Lower leg skin (tissue), 3 donors: ENCODE measurements at regions not wholly inside any gene's neighbourhood (a gene's known extent, or its start where the extent isn't known, plus 50 kb on each side); places are given as distances from the start of the nearest gene placed in this dataset.

Experiments used
- CTCF ChIP-seq, 3 donors: fragments of 450-650 bp; IDR thresholded peaks; one replicate each; pipeline ENCODE4 v1.5.1; 2016; ENCODE audit warnings: antibody characterized with exemption in 3 of 3, mild to moderate bottlenecking in 3 of 3, moderate library complexity in 2 of 3
- POLR2A ChIP-seq, 2 donors: fragments of 450-650 bp; IDR thresholded peaks; one replicate each; pipeline ENCODE4 v1.6.1; 2016 to 2017; ENCODE audit warnings: antibody characterized with exemption in 2 of 2, mild to moderate bottlenecking in 1 of 2, moderate library complexity in 1 of 2

- TF ChIP-seq POLR2A (IDR thresholded peaks at IDR 0.05) (no peak), CTCF (IDR thresholded peaks at IDR 0.05) (no peak)
Observed at GRCh38 chr2:220669324-220669723, 902.8 kb downstream of the EPHA4 start.
